ENCODE measurements at regions not wholly inside any gene's neighbourhood (a gene's known extent, or its start where the extent isn't known, plus 50 kb on each side); places are given as distances from the start of the nearest gene placed in this dataset.

DNA sequence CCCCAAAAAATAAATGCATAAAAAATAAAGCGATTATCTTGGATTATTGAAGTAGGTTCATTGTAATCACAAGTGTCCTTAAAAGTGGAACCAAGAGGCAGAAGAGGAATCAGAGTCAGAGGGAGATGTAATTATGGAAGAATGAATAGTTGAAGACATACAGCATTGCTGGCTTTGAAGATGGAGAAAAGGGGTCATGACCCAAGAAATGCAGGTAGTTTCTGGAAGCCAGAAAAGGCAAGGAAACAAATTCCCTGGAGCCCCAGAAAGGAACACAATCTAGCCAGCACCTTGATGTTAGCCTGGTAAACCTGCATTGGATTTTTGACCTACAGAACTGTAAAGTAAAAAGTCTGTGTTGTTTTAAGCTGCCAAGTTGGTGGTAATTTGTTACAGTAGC lies 57.5 kb upstream of the PTGR2 start:
- TF ChIP-seq, protein P1, sequence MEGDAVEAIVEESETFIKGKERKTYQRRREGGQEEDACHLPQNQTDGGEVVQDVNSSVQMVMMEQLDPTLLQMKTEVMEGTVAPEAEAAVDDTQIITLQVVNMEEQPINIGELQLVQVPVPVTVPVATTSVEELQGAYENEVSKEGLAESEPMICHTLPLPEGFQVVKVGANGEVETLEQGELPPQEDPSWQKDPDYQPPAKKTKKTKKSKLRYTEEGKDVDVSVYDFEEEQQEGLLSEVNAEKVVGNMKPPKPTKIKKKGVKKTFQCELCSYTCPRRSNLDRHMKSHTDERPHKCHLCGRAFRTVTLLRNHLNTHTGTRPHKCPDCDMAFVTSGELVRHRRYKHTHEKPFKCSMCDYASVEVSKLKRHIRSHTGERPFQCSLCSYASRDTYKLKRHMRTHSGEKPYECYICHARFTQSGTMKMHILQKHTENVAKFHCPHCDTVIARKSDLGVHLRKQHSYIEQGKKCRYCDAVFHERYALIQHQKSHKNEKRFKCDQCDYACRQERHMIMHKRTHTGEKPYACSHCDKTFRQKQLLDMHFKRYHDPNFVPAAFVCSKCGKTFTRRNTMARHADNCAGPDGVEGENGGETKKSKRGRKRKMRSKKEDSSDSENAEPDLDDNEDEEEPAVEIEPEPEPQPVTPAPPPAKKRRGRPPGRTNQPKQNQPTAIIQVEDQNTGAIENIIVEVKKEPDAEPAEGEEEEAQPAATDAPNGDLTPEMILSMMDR (IDR thresholded peaks at IDR 0.05; ENCODE audit: low read depth, low read length): no peak
- DNase-seq (ENCODE audit: low read depth, low spot score): no peak
- in situ Hi-C loops (cut with HindIII; ENCODE audit: low sequenced_read_pairs): no loop called here

DNA sequence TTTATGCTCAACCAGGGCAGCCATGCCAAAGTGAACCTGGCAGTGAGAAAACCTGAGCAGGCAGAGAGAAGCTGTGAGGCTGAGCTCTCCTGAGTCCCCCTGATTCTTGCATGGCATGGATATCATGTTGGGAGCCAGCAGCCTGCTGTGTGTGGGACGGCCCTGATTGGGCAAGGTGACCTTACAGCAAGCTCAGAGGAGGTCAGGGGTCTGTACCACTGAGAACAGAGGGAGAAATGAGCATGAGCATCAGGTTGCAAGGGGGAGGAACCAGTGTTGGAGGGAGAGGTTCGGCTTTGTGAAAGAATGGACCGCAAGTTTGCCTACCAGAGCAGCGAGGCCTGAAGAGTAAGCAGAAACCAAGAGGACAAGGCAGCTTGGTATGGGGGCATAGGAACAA lies 59.1 kb upstream of the PTGR2 start:
- TF ChIP-seq, protein P1 (IDR thresholded peaks at IDR 0.05; ENCODE audit: low read depth, low read length): no peak
- no peak for DNase-seq (ENCODE audit: low read depth, low spot score)
- in situ Hi-C loops (cut with HindIII; ENCODE audit: low sequenced_read_pairs): no loop called here
- no peak overlapping the region for H3K4me3 ChIP-seq (ENCODE audit: low read depth, low read length)

More for the DNA sequence above, 57.5 kb upstream of the PTGR2 start:
- H3K4me3 ChIP-seq (ENCODE audit: low read depth, low read length): no peak overlapping the region

DNA sequence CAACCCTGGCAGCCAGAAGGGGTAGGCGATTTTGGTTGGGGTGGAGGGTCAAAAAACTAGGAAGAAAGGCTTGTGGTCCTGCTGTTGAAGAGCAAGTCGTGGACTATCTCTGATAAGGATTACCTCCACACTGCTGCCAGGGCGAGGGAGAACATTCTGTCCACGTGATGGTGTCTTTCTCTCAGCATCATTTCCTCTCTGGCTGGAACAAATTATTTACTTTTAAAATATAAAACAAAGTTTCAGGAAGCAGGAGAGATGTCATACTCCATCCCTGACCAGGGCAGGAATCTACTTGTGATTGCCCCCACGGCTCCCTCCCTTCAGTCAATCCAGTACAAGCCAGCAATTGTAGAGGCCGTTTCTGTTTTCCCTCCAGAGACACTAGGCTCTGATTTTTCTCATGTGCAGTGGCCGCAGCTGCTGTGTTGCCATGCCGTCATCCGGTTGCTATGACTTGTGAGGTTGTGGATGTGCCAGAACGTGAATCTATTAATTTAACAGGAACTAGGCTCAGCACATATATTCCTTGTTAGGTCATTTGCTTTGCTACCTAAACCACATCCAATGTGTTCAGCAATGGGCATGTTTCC lies 61.5 kb upstream of the PTGR2 start:
- DNase-seq (ENCODE audit: low read depth, low spot score): peak; percentile 98
- in situ Hi-C loops (cut with HindIII; ENCODE audit: low sequenced_read_pairs): no loop called here
- no peak overlapping the region for H3K4me3 ChIP-seq (ENCODE audit: low read depth, low read length)
- TF ChIP-seq, protein P1 (IDR thresholded peaks at IDR 0.05; ENCODE audit: low read depth, low read length): no peak

DNA sequence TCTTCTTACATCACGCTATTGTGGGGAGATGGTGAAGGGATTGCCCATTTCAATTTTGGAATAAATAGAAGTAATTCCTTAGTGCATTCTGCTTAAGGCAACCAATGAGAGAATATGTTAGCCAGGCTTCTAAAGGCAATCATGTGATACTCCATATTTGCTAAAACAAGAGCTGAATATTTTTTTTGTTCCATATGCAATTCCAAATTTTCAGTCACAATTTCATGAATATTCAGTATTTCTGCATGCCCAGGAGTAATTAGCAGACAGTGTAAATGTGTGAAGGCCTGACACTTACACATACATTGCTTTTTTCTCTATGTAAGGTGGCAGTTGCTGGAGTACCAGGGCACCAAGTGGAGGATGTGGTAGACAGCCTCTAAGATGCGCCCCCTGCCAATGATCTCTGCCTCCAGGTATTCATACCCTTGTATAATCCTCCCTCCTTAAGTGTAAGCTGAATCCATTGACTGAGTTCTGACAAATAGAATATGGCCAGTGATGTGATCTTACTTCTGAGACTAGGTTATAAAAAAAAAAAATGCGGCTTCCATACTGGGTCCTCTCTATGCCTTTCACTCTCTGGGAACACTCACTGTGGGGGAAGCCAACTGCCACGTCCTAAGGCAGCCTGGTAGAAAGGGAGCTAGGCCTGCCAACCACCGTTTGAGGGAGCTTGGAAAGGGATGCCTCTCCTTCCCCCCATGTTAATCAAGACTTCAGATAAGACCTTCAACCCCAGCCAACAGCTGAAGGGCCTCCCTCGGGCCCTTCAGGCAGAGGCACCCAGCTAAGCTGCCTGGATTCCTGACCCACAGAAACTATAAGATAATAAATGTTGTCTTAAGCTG lies 62.7 kb upstream of the PTGR2 start:
- TF ChIP-seq, protein P1 (IDR thresholded peaks at IDR 0.05; ENCODE audit: low read depth, low read length): no peak
- no peak for DNase-seq (ENCODE audit: low read depth, low spot score)

DNA sequence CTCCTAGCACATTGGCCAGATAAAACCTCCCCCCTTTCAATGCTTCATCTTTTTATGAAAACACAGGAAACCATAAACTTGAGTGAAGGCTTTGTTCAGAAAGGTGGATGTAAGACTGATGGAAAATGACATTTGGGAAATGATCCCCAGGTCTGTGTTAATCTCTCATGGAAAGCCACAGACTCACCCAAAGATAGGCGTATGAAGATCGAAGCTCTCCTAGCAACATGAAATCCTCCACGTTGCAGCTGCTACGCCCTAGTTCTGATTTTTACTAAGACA lies 63.4 kb upstream of the PTGR2 start:
- H3K4me3 ChIP-seq (ENCODE audit: low read depth, low read length): peak overlapping the region; percentile 63
- DNase-seq (ENCODE audit: low read depth, low spot score): no peak
- TF ChIP-seq, protein P1 (IDR thresholded peaks at IDR 0.05; ENCODE audit: low read depth, low read length): no peak
- in situ Hi-C loops (cut with HindIII; ENCODE audit: low sequenced_read_pairs): no loop called here

More for the DNA sequence above, 62.7 kb upstream of the PTGR2 start:
- H3K4me3 ChIP-seq (ENCODE audit: low read depth, low read length): no peak overlapping the region
- in situ Hi-C loops (cut with HindIII; ENCODE audit: low sequenced_read_pairs): no loop called here

DNA sequence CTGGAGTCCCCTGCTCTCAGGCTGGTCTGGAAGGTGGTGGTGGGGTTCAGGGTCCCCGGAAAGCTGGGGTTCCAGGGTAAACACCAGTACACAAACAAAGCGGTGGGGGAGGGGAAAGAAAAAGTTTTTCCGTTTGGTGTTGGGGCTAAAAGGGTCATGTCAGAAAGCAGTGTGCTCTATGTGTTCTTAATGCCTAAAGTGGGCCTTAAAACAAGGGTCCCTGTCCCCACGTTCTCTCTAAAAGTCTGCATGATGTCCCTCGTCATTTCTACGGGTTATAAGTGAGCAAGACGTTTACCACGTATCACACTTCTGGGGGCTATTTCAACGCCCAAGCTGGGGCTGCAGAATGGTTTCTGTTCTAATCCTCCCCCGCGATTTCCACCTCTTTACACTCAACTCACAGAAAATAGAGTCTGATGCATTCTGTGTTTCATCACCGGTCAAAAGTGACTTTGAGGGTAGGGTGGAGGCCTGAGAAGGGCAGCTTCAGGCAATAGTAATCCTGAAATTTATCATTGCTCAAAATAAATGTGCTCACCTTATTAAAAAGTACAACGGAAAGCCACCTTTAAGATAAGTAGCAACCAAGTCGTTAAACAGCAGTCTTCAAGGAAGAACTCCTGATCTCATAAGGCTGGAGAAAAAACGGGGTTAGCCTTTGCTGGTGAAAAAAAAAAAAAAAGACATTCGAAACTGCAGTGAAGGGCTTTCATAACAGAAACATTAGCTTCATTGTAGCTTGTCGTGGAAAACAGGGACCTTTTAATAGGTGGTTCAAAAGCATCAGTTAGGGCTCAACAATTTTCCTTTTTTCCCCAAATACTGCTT lies 63.9 kb upstream of the PTGR2 start:
- in situ Hi-C loops (cut with HindIII; ENCODE audit: low sequenced_read_pairs): no loop called here
- peak overlapping the region; percentile 63 for H3K4me3 ChIP-seq (ENCODE audit: low read depth, low read length)
- DNase-seq (ENCODE audit: low read depth, low spot score): peak; percentile 53
- TF ChIP-seq, protein P1 (IDR thresholded peaks at IDR 0.05; ENCODE audit: low read depth, low read length): no peak

Data from astrocyte of the spinal cord (primary cell).